CD4-positive, alpha-beta T cell (primary cell): ENCODE measurements at regions not wholly inside any gene's neighbourhood (a gene's known extent, or its start where the extent isn't known, plus 50 kb on each side); places are given as distances from the start of the nearest gene placed in this dataset.

Experiments
- ATAC-seq: fragments of 200-7000 bp; cut with Tn5 transposase; one replicate; pipeline ENCODE4 v1.10.0; 2022; ENCODE audit warnings: mild to moderate bottlenecking; ENCODE audit not compliant: poor library complexity
- CTCF ChIA-PET: fragments of 350-600 bp; sonication (Branson Sonifier 250); formaldehyde crosslinking; loops from one replicate; lab custom pipeline; 2021; ENCODE audit warnings: antibody characterized with exemption, inconsistent platforms; lab: Charles Lee
- POLR2A ChIA-PET: fragments of 350-600 bp; sonication (Branson Sonifier 250); formaldehyde crosslinking; loops from one replicate; lab custom pipeline; 2021; ENCODE audit warnings: antibody characterized with exemption, inconsistent platforms; lab: Charles Lee
- DNase-seq, 14 experiments: peaks; one replicate each; pipeline ENCODE4 v3.0.0-alpha.2; 2013 to 2020; ENCODE audit warnings: mixed read lengths in 2 of 14
- H3K27ac ChIP-seq, 2 donors: one replicate each; pipeline versions ENCODE4 v1.5.1 to v1.7.0; 2013; ENCODE audit warnings: low read length in 2 of 2, low read depth in 1 of 2, mild to moderate bottlenecking in 1 of 2
- H3K27me3 ChIP-seq, 2 experiments: 1 replicate in 1 of 2; 2 replicates in 1 of 2; pipeline versions ENCODE4 v1.6.1 to v1.7.0; 2013; ENCODE audit warnings: low read length in 2 of 2, control low read depth in 1 of 2, mild to moderate bottlenecking in 1 of 2, moderate library complexity in 1 of 2; ENCODE audit not compliant: insufficient read depth in 2 of 2, control insufficient read depth in 1 of 2
- H3K36me3 ChIP-seq: one replicate; pipeline ENCODE4 v1.6.1; 2013; ENCODE audit warnings: low read length, control low read depth; ENCODE audit not compliant: insufficient read depth
- H3K4me1 ChIP-seq: one replicate; pipeline ENCODE4 v1.6.1; 2013; ENCODE audit warnings: low read length, control low read depth; ENCODE audit not compliant: insufficient read depth
- H3K4me3 ChIP-seq: one replicate; pipeline ENCODE4 v1.5.1; 2013; ENCODE audit warnings: mild to moderate bottlenecking, low read length, moderate library complexity
- H3K9me3 ChIP-seq, 2 experiments: 1 replicate in 1 of 2; 2 replicates in 1 of 2; pipeline versions ENCODE4 v1.6.1 to v1.7.0; 2013; ENCODE audit warnings: low read length in 2 of 2, mild to moderate bottlenecking in 2 of 2, control low read depth in 1 of 2, moderate library complexity in 1 of 2; ENCODE audit not compliant: control insufficient read depth in 1 of 2, insufficient read depth in 1 of 2
- H3K27ac Mint-ChIP-seq: one replicate; pipeline ENCODE4 v1.8.0; 2020; ENCODE audit warnings: mixed read lengths
- H3K27me3 Mint-ChIP-seq: one replicate; pipeline ENCODE4 v1.8.0; 2021; ENCODE audit warnings: mixed read lengths
- H3K36me3 Mint-ChIP-seq: one replicate; pipeline ENCODE4 v1.8.0; 2021; ENCODE audit warnings: low read depth, mixed read lengths
- H3K4me1 Mint-ChIP-seq: one replicate; pipeline ENCODE4 v1.8.0; 2021; ENCODE audit warnings: low read depth, mixed read lengths
- H3K4me3 Mint-ChIP-seq: one replicate; pipeline ENCODE4 v1.8.0; 2020; ENCODE audit warnings: mild to moderate bottlenecking, mixed read lengths
- H3K9me3 Mint-ChIP-seq: one replicate; pipeline ENCODE4 v1.8.0; 2020; ENCODE audit warnings: mixed read lengths
- intact Hi-C, 2 experiments: fragments of 100-400 bp; cut with DNase I in 1 of 2; cut with micrococcal nuclease in 1 of 2; formaldehyde crosslinking; loops; one replicate each; pipeline versions ENCODE4 v1.15.1 to v1.9.0; 2023 to 2025; cut with DNase I, micrococcal nuclease
- TF ChIP-seq, protein P1 (sequence below): fragments of 200-600 bp; IDR thresholded peaks from one replicate; pipeline ENCODE4 v1.8.0; 2022; ENCODE audit warnings: antibody characterized with exemption, mild to moderate bottlenecking

DNA sequence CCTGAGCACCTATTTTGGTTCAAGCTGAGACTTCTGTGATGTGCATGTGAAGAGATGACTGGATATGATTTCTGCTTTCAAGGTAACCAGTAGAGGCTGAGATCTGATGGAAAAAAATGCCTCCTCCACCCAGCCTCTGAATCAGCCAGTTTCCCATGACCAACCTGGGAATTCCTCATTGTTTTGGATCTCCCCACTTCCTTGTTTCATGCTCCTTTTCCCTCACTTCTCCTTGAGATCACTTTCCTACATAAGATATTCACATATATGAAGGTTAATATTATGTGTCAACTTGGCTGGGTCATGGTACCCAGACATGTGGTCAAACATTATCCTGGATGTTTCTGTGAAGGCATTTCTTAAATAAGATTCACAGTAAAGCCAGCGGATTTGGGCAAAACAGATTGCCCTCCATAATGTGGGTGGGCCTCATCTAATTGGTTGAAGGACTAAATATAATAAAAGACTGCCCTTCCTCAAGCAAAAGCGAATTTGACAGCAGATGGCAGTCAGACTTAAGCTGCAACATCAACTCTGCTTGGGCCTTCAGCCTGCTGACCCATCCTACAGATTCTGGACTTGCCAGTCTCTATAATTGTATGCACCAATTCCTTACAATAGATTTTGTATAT lies 379.4 kb downstream of the TNS1 start:
- Mint-ChIP-seq H3K9me3 (no peaks in the 10 kb centered on the region), H3K4me3 (no peak overlapping the region), H3K36me3 (no peaks in the 10 kb centered on the region), H3K27me3 (no peaks in the 10 kb centered on the region), H3K4me1 (no peaks in the 10 kb centered on the region), H3K27ac (no peak overlapping the region)
- ChIA-PET CTCF (no interaction called here), POLR2A (no interaction called here)
- H3K36me3 ChIP-seq = no peaks in the 10 kb centered on the region
- no peaks in the 10 kb centered on the region for H3K9me3 ChIP-seq
- intact Hi-C loops = no loop called here
- no peaks in the 10 kb centered on the region for H3K4me1 ChIP-seq
- H3K27me3 ChIP-seq = no peaks in the 10 kb centered on the region
- ATAC-seq (no peak), DNase-seq (no peak)
- H3K4me3 ChIP-seq = no peak overlapping the region
- TF ChIP-seq, protein P1, sequence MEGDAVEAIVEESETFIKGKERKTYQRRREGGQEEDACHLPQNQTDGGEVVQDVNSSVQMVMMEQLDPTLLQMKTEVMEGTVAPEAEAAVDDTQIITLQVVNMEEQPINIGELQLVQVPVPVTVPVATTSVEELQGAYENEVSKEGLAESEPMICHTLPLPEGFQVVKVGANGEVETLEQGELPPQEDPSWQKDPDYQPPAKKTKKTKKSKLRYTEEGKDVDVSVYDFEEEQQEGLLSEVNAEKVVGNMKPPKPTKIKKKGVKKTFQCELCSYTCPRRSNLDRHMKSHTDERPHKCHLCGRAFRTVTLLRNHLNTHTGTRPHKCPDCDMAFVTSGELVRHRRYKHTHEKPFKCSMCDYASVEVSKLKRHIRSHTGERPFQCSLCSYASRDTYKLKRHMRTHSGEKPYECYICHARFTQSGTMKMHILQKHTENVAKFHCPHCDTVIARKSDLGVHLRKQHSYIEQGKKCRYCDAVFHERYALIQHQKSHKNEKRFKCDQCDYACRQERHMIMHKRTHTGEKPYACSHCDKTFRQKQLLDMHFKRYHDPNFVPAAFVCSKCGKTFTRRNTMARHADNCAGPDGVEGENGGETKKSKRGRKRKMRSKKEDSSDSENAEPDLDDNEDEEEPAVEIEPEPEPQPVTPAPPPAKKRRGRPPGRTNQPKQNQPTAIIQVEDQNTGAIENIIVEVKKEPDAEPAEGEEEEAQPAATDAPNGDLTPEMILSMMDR = no peak
- H3K27ac ChIP-seq = no peak overlapping the region

DNA sequence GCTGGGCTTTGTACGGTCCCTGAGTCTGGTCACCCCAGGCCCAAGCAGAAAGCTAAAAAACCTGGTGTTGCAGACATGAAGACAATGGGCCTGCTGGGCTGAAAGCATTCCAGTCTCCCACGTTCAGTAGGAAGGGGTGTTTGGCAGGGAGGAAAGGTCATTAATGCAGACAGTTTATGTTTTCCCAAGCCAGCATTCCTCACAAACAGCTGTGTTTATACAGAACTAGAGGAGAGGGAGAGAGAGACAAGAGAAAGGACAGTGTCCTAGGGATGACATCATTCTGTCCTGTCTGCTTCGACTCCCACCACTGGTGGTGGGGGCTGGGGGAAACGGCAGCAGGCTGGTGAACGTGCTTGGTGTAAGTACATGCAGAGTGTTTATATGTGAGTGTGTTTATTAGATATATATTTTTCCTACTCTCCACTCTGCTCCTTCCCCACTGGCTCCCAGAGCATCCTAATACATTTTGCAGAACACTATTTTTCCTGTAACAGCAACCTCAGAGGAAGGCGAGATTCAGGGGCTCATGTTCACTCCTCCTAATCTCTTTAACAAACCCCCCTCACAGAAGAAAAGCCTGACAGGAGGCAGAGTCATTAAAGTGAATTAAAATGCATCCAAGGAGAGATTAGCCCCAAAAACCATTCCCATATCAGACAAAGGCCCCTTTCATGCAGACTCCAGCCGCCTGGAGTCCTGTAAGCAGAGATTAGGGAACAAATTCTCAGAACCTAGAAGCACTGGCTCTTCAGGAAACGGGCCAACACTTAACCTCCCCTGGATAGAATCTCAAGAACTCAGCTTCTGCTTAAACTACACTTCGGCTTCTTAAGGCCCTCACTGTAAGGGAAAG lies 380.4 kb downstream of the TNS1 start:
- no peaks in the 10 kb centered on the region for H3K36me3 Mint-ChIP-seq
- CTCF ChIA-PET = no interaction called here
- H3K27me3 Mint-ChIP-seq = no peaks in the 10 kb centered on the region
- H3K4me1 Mint-ChIP-seq = no peaks in the 10 kb centered on the region
- no peak overlapping the region for H3K27ac Mint-ChIP-seq
- DNase-seq (no peak), ATAC-seq (no peak)
- intact Hi-C loops = no loop called here
- Histone ChIP-seq H3K27ac (no peak overlapping the region), H3K4me3 (no peak overlapping the region), H3K36me3 (no peaks in the 10 kb centered on the region), H3K9me3 (no peaks in the 10 kb centered on the region), H3K4me1 (no peaks in the 10 kb centered on the region), H3K27me3 (no peaks in the 10 kb centered on the region)
- H3K9me3 Mint-ChIP-seq = no peaks in the 10 kb centered on the region
- H3K4me3 Mint-ChIP-seq = no peak overlapping the region
- TF ChIP-seq, protein P1 = no peak
- POLR2A ChIA-PET = no interaction called here

DNA sequence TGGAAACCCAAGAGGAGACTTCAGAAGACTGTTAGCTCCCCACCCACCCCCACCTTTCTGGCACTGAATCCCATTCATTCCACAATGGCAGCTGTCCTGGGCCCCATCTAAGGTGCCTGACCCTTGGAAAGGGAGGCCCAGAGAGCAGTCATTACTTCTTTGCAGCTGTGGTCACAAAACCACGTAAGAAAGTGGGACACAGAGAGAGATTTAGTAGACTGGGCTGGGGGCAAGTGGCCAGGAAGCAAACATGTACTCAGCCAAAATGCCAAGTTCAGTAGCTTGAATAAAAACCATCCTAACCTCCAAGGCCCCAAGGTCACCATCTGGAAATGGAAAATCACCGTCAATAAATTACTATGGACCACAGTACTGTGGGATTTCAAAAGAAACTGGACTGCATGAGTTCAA lies 381.4 kb downstream of the TNS1 start:
- H3K36me3 Mint-ChIP-seq = no peaks in the 10 kb centered on the region
- intact Hi-C loops = no loop called here
- no peak overlapping the region for H3K4me3 Mint-ChIP-seq
- Histone ChIP-seq H3K27me3 (no peaks in the 10 kb centered on the region), H3K36me3 (no peaks in the 10 kb centered on the region), H3K27ac (no peak overlapping the region), H3K4me3 (no peak overlapping the region), H3K4me1 (no peaks in the 10 kb centered on the region), H3K9me3 (no peaks in the 10 kb centered on the region)
- ATAC-seq = no peak
- no peaks in the 10 kb centered on the region for H3K27me3 Mint-ChIP-seq
- POLR2A ChIA-PET = no interaction called here
- no peak overlapping the region for H3K27ac Mint-ChIP-seq
- CTCF ChIA-PET = no interaction called here
- DNase-seq = no peak
- H3K9me3 Mint-ChIP-seq = no peaks in the 10 kb centered on the region
- TF ChIP-seq, protein P1 = no peak
- no peaks in the 10 kb centered on the region for H3K4me1 Mint-ChIP-seq
